ENCODE measurements at regions not wholly inside any gene's neighbourhood (a gene's known extent, or its start where the extent isn't known, plus 50 kb on each side); places are given as distances from the start of the nearest gene placed in this dataset.

DNA sequence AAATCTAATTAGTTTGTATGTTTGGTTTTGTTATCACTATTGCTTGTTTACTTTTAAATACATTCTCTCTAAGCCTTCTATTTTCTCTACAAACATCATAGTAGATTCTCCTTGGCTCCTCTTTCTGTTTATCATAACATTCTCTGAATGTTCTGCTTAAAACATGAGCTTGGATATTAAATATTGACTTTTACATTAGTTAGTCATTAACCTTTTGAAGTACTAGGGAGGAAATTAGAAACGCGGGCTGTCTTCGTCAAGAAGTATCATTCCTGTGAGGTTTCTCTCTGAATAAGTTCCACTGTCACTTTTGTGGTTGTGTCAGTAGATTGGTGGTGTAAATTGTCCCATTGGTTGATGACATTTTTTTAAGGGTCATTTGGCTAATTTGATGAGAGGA, 821.5 kb downstream of the EFNA5 start:
- TF ChIP-seq, protein P1, sequence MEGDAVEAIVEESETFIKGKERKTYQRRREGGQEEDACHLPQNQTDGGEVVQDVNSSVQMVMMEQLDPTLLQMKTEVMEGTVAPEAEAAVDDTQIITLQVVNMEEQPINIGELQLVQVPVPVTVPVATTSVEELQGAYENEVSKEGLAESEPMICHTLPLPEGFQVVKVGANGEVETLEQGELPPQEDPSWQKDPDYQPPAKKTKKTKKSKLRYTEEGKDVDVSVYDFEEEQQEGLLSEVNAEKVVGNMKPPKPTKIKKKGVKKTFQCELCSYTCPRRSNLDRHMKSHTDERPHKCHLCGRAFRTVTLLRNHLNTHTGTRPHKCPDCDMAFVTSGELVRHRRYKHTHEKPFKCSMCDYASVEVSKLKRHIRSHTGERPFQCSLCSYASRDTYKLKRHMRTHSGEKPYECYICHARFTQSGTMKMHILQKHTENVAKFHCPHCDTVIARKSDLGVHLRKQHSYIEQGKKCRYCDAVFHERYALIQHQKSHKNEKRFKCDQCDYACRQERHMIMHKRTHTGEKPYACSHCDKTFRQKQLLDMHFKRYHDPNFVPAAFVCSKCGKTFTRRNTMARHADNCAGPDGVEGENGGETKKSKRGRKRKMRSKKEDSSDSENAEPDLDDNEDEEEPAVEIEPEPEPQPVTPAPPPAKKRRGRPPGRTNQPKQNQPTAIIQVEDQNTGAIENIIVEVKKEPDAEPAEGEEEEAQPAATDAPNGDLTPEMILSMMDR (IDR thresholded peaks at IDR 0.05; ENCODE audit: low read depth, low read length, missing input control) = no peak
- TF ChIP-seq TAF1 (conservative IDR thresholded peaks at IDR 0.05) (no peak), JUND (IDR thresholded peaks at IDR 0.05) (no peak), REST (IDR thresholded peaks at IDR 0.05) (no peak), RAD21 (IDR thresholded peaks at IDR 0.05) (no peak)

Data from liver (tissue), 3 donors.